K562 (cell line): ENCODE measurements at regions not wholly inside any gene's neighbourhood (a gene's known extent, or its start where the extent isn't known, plus 50 kb on each side); places are given as distances from the start of the nearest gene placed in this dataset.

ENCODE experiments used
- ATF1 ChIP-seq, 2 experiments: fragments of 450-650 bp in 1 of 2; IDR thresholded peaks; 2 replicates each; pipeline ENCODE4 v1.6.1; 2016; ENCODE audit warnings: missing compliant biosample characterization in 1 of 2, missing genetic modification characterization in 1 of 2
- BRD4 ChIP-seq: fragments of 200-600 bp; sonication (generic); IDR thresholded peaks from 2 replicates; pipeline ENCODE4 v1.6.1; 2017; ENCODE audit warnings: inconsistent platforms
- CEBPG ChIP-seq, 3 experiments: fragments of 200-800 bp in 1 of 3; sonication (Bioruptor generic) in 1 of 3; sonication (generic) in 1 of 3; formaldehyde crosslinking in 1 of 3; IDR thresholded peaks in 2 of 3; conservative IDR thresholded peaks in 1 of 3; 2 replicates each; pipeline versions ENCODE4 v1.6.1 to v1.8.0; 2016 to 2022; ENCODE audit warnings: missing compliant biosample characterization in 2 of 3, missing genetic modification characterization in 2 of 3, mild to moderate bottlenecking in 1 of 3, missing genetic modification reagents in 1 of 3
- E2F4 ChIP-seq: sonication (generic); formaldehyde crosslinking; IDR thresholded peaks from 2 replicates; pipeline ENCODE4 v1.8.0; 2022; ENCODE audit warnings: mild to moderate bottlenecking, low read depth, missing genetic modification reagents
- EZH2 ChIP-seq: IDR thresholded peaks from 2 replicates; pipeline ENCODE4 v1.6.1; 2012; ENCODE audit warnings: low read depth, mild to moderate bottlenecking, inconsistent platforms, low read length, borderline replicate concordance
- GABPA ChIP-seq: fragments of 200-800 bp; sonication (Bioruptor generic); conservative IDR thresholded peaks from 2 replicates; pipeline ENCODE4 v1.6.1; 2016; ENCODE audit warnings: low read depth, missing genetic modification characterization, missing compliant biosample characterization
- HCFC1 ChIP-seq: IDR thresholded peaks from 2 replicates; pipeline ENCODE4 v1.6.1; 2012; ENCODE audit warnings: low read depth, low read length, improper control_type of control experiment
- MEIS2 ChIP-seq: fragments of 450-650 bp; IDR thresholded peaks from 2 replicates; pipeline ENCODE4 v1.6.1; 2014; ENCODE audit warnings: mild to moderate bottlenecking; ENCODE audit not compliant: partially characterized antibody
- NCOA1 ChIP-seq: fragments of 450-650 bp; IDR thresholded peaks from 2 replicates; pipeline ENCODE4 v1.6.1; 2016; ENCODE audit warnings: low read depth
- SNRNP70 ChIP-seq: fragments of 200-400 bp; formaldehyde crosslinking; optimal IDR thresholded peaks from 2 replicates; pipeline ENCODE3; 2017; ENCODE audit warnings: low read depth, low read length
- SUPT5H ChIP-seq: fragments of 450-650 bp; IDR thresholded peaks from 2 replicates; pipeline ENCODE4 v1.6.1; 2016
- TAF7 ChIP-seq: fragments of 450-650 bp; IDR thresholded peaks from 2 replicates; pipeline ENCODE4 v1.6.1; 2016; ENCODE audit warnings: missing genetic modification characterization, missing compliant biosample characterization
- ZNF324 ChIP-seq: fragments of 250-450 bp; sonication (Bioruptor Pico); IDR thresholded peaks from 2 replicates; pipeline ENCODE4 v1.4.0; 2020; ENCODE audit warnings: mild to moderate bottlenecking
- TF ChIP-seq, protein P1 (sequence below), 3 experiments: IDR thresholded peaks in 2 of 3; conservative IDR thresholded peaks in 1 of 3; 2 replicates each; pipeline ENCODE4 v1.5.1; 2011 to 2012; ENCODE audit warnings: low read length in 3 of 3, mild to moderate bottlenecking in 3 of 3, control low read depth in 2 of 3, improper control_type of control experiment in 1 of 3, inconsistent platforms in 1 of 3, low read depth in 1 of 3, mixed read lengths in 1 of 3, moderate library complexity in 1 of 3; ENCODE audit not compliant: insufficient read depth in 2 of 3

- TF ChIP-seq GABPA (tag) (no peak), MEIS2 (no peak), EZH2 (no peak), BRD4 (no peak), SNRNP70 (no peak), NCOA1 (no peak), E2F4 (CRISPR knock-in tag) (no peak), CEBPG (CRISPR knock-in tag; IDR thresholded peaks at IDR 0.05) (no peak), CEBPG (tag; conservative IDR thresholded peaks at IDR 0.05 in 1 of 2, IDR thresholded peaks at IDR 0.05 in 1 of 2) (no peak), HCFC1 (no peak), TAF7 (tag) (no peak), SUPT5H (no peak), ATF1 (CRISPR knock-in tag; IDR thresholded peaks at IDR 0.05) (no peak), ATF1 (tag; IDR thresholded peaks at IDR 0.05) (no peak), ZNF324 (CRISPR knock-in tag) (no peak)
- TF ChIP-seq, protein P1, sequence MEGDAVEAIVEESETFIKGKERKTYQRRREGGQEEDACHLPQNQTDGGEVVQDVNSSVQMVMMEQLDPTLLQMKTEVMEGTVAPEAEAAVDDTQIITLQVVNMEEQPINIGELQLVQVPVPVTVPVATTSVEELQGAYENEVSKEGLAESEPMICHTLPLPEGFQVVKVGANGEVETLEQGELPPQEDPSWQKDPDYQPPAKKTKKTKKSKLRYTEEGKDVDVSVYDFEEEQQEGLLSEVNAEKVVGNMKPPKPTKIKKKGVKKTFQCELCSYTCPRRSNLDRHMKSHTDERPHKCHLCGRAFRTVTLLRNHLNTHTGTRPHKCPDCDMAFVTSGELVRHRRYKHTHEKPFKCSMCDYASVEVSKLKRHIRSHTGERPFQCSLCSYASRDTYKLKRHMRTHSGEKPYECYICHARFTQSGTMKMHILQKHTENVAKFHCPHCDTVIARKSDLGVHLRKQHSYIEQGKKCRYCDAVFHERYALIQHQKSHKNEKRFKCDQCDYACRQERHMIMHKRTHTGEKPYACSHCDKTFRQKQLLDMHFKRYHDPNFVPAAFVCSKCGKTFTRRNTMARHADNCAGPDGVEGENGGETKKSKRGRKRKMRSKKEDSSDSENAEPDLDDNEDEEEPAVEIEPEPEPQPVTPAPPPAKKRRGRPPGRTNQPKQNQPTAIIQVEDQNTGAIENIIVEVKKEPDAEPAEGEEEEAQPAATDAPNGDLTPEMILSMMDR (IDR thresholded peaks at IDR 0.05 in 2 of 3, conservative IDR thresholded peaks at IDR 0.05 in 1 of 3; ENCODE audit: insufficient read depth in 2 of 3, low read depth in 1 of 3, low read length in 3 of 3) = no peak
Measured at GRCh38 chr12:34275129-34275528, 252.8 kb downstream of the ALG10 start.
